ENCODE measurements at regions not wholly inside any gene's neighbourhood (a gene's known extent, or its start where the extent isn't known, plus 50 kb on each side); places are given as distances from the start of the nearest gene placed in this dataset.

- TF ChIP-seq POLR2A (IDR thresholded peaks at IDR 0.05; ENCODE audit: low read depth, low read length) (no peak), POLR2AphosphoS5 (IDR thresholded peaks at IDR 0.05; ENCODE audit: low read depth, low read length) (no peak), PAX5 (IDR thresholded peaks at IDR 0.05; ENCODE audit: insufficient read depth, low read length, severe bottlenecking) (no peak), SPI1 (IDR thresholded peaks at IDR 0.05; ENCODE audit: low read depth, low read length) (no peak), TAF1 (IDR thresholded peaks at IDR 0.05; ENCODE audit: low read depth, low read length) (no peak), POU2F2 (IDR thresholded peaks at IDR 0.05; ENCODE audit: low read depth, low read length) (no peak)
Measured at GRCh38 chr16:29107299-29107698, 122.4 kb downstream of the LAT start.

Measured in GM12891 (cell line).